Activated CD8-positive, alpha-beta T cell treated with anti-CD3 and anti-CD28 coated beads for 36 hours (primary cell): ENCODE measurements at regions not wholly inside any gene's neighbourhood (a gene's known extent, or its start where the extent isn't known, plus 50 kb on each side); places are given as distances from the start of the nearest gene placed in this dataset.

Experiments
- ATAC-seq: fragments of 200-7000 bp; cut with Tn5 transposase; one replicate; pipeline ENCODE4 v1.10.0; 2021; ENCODE audit warnings: mild to moderate bottlenecking, moderate library complexity
- CTCF ChIA-PET: fragments of 350-600 bp; sonication (Branson Sonifier 250); formaldehyde crosslinking; loops from one replicate; lab custom pipeline; 2021; ENCODE audit warnings: antibody characterized with exemption; lab: Charles Lee
- POLR2A ChIA-PET: fragments of 350-600 bp; sonication (Branson Sonifier 250); formaldehyde crosslinking; loops from one replicate; lab custom pipeline; 2021; ENCODE audit warnings: antibody characterized with exemption; lab: Charles Lee
- DNase-seq: peaks from one replicate; pipeline ENCODE4 v3.0.0-alpha.2; 2020
- H3K27ac Mint-ChIP-seq: one replicate; pipeline ENCODE4 v1.8.0; 2021; ENCODE audit warnings: mild to moderate bottlenecking, mixed read lengths
- H3K27me3 Mint-ChIP-seq: one replicate; pipeline ENCODE4 v1.8.0; 2021; ENCODE audit warnings: mixed read lengths
- H3K36me3 Mint-ChIP-seq: one replicate; pipeline ENCODE4 v1.8.0; 2021; ENCODE audit warnings: low read depth, mixed read lengths
- H3K4me1 Mint-ChIP-seq: one replicate; pipeline ENCODE4 v1.8.0; 2021; ENCODE audit warnings: low read depth, mixed read lengths
- H3K4me3 Mint-ChIP-seq: one replicate; pipeline ENCODE4 v1.8.0; 2021; ENCODE audit warnings: mild to moderate bottlenecking, moderate library complexity, mixed read lengths
- H3K9me3 Mint-ChIP-seq: one replicate; pipeline ENCODE4 v1.8.0; 2021; ENCODE audit warnings: mixed read lengths
- CTCF ChIP-seq: fragments of 200-600 bp; IDR thresholded peaks from one replicate; pipeline ENCODE4 v1.8.0; 2022; ENCODE audit warnings: antibody characterized with exemption, mild to moderate bottlenecking
- intact Hi-C: fragments of 100-400 bp; cut with micrococcal nuclease; formaldehyde crosslinking; loops from one replicate; pipeline ENCODE4 v1.10.0; 2022

- no peak overlapping the region for H3K27ac Mint-ChIP-seq
- intact Hi-C loops: no loop called here
- ChIA-PET POLR2A (no interaction called here), CTCF (no interaction called here)
- H3K9me3 Mint-ChIP-seq: peaks cover 9% of the 10 kb centered on the region
- H3K27me3 Mint-ChIP-seq: no peaks in the 10 kb centered on the region
- DNase-seq (no peak), ATAC-seq (no peak)
- H3K4me3 Mint-ChIP-seq: no peak overlapping the region
- H3K4me1 Mint-ChIP-seq: no peaks in the 10 kb centered on the region
- H3K36me3 Mint-ChIP-seq: no peaks in the 10 kb centered on the region
- TF ChIP-seq CTCF: no peak
These were observed 248.7 kb upstream of the ANKRD50 start for GRCh38 chr4:124961138-124961750.

GRCh38 chr4:124958847-124959246, 246.3 kb upstream of the ANKRD50 start:
- intact Hi-C loops: no loop called here
- Mint-ChIP-seq H3K27ac (no peak overlapping the region), H3K36me3 (no peaks in the 10 kb centered on the region), H3K27me3 (no peaks in the 10 kb centered on the region), H3K4me1 (no peaks in the 10 kb centered on the region), H3K9me3 (peaks cover 9% of the 10 kb centered on the region), H3K4me3 (no peak overlapping the region)
- POLR2A ChIA-PET: no interaction called here
- no peak for TF ChIP-seq CTCF
- no peak for DNase-seq
- CTCF ChIA-PET: no interaction called here
- no peak for ATAC-seq

- ChIA-PET POLR2A (no interaction called here), CTCF (no interaction called here)
- no peak for DNase-seq
- Mint-ChIP-seq H3K4me1 (no peaks in the 10 kb centered on the region), H3K27me3 (no peaks in the 10 kb centered on the region), H3K9me3 (peaks cover 7% of the 10 kb centered on the region), H3K27ac (no peak overlapping the region), H3K4me3 (no peak overlapping the region), H3K36me3 (no peaks in the 10 kb centered on the region)
- ATAC-seq: no peak
- no peak for TF ChIP-seq CTCF
- intact Hi-C loops: no loop called here
These were observed 242.9 kb upstream of the ANKRD50 start for GRCh38 chr4:124955476-124955875.

- Mint-ChIP-seq H3K27me3 (no peaks in the 10 kb centered on the region), H3K27ac (no peak overlapping the region), H3K9me3 (peaks cover 7% of the 10 kb centered on the region), H3K4me1 (no peaks in the 10 kb centered on the region), H3K36me3 (no peaks in the 10 kb centered on the region), H3K4me3 (no peak overlapping the region)
- ChIA-PET POLR2A (no interaction called here), CTCF (no interaction called here)
- DNase-seq (no peak), ATAC-seq (no peak)
- intact Hi-C loops: no loop called here
- TF ChIP-seq CTCF: no peak
These were observed 241.5 kb upstream of the ANKRD50 start for GRCh38 chr4:124954046-124954445.

- Mint-ChIP-seq H3K27ac (no peak overlapping the region), H3K4me3 (no peak overlapping the region), H3K9me3 (peaks cover 7% of the 10 kb centered on the region), H3K36me3 (no peaks in the 10 kb centered on the region), H3K27me3 (no peaks in the 10 kb centered on the region), H3K4me1 (no peaks in the 10 kb centered on the region)
- DNase-seq (no peak), ATAC-seq (no peak)
- intact Hi-C loops: no loop called here
- ChIA-PET CTCF (no interaction called here), POLR2A (no interaction called here)
- no peak for TF ChIP-seq CTCF
These were observed 241.0 kb upstream of the ANKRD50 start for GRCh38 chr4:124953486-124953885.
